Neuronal stem cell (in vitro differentiated cells): ENCODE measurements at regions not wholly inside any gene's neighbourhood (a gene's known extent, or its start where the extent isn't known, plus 50 kb on each side); places are given as distances from the start of the nearest gene placed in this dataset.
"Not testable (repeated sequence)": the region's sequence is repeated elsewhere in the genome, so short reads cannot be mapped to it uniquely, and the experiment has no call there.

ENCODE experiments used
- DNase-seq: peaks from one replicate; pipeline ENCODE4 v3.0.0-alpha.2; 2013; ENCODE audit warnings: low spot score
- H2AFZ ChIP-seq: one replicate; pipeline ENCODE4 v1.6.1; 2013; ENCODE audit warnings: mild to moderate bottlenecking, low read length, inconsistent platforms
- H2AK5ac ChIP-seq: 2 replicates; pipeline ENCODE4 v1.6.1; 2013; ENCODE audit warnings: low read depth, mild to moderate bottlenecking, inconsistent platforms, low read length, moderate library complexity, mixed read lengths
- H2BK120ac ChIP-seq: 2 replicates; pipeline ENCODE4 v1.6.1; 2013; ENCODE audit warnings: low read depth, mild to moderate bottlenecking, inconsistent platforms, low read length, moderate library complexity, mixed read lengths
- H2BK12ac ChIP-seq: one replicate; pipeline ENCODE4 v1.6.1; 2013; ENCODE audit warnings: low read length, inconsistent platforms
- H2BK15ac ChIP-seq: 2 replicates; pipeline ENCODE4 v1.6.1; 2013; ENCODE audit warnings: mild to moderate bottlenecking, low read length, inconsistent platforms, mixed read lengths
- H2BK5ac ChIP-seq: one replicate; pipeline ENCODE4 v1.6.1; 2013; ENCODE audit warnings: inconsistent platforms, mild to moderate bottlenecking, low read length, moderate library complexity
- H3K14ac ChIP-seq: one replicate; pipeline ENCODE4 v1.6.1; 2013; ENCODE audit warnings: low read length, inconsistent platforms
- H3K18ac ChIP-seq: 2 replicates; pipeline ENCODE4 v1.6.1; 2013; ENCODE audit warnings: low read length, inconsistent platforms
- H3K23ac ChIP-seq: 2 replicates; pipeline ENCODE4 v1.6.1; 2013; ENCODE audit warnings: low read depth, mild to moderate bottlenecking, mixed read lengths, low read length, inconsistent platforms; ENCODE audit not compliant: poor library complexity
- H3K27ac ChIP-seq: replicated peaks from 3 replicates; pipeline ENCODE4 v1.5.1; 2013; ENCODE audit warnings: low read length, inconsistent platforms
- H3K27me3 ChIP-seq, 3 experiments: 2 replicates each; pipeline ENCODE4 v1.6.1; 2013; ENCODE audit warnings: low read length in 3 of 3, mild to moderate bottlenecking in 2 of 3, inconsistent platforms in 1 of 3, low read depth in 1 of 3, mixed read lengths in 1 of 3, moderate library complexity in 1 of 3; ENCODE audit not compliant: control insufficient read depth in 3 of 3, insufficient read depth in 3 of 3
- H3K36me3 ChIP-seq, 2 donors: replicated peaks in 1 of 2; 2 replicates each; pipeline ENCODE4 v1.6.1; 2013; ENCODE audit warnings: low read length in 2 of 2; ENCODE audit not compliant: control insufficient read depth in 2 of 2, insufficient read depth in 2 of 2
- H3K4ac ChIP-seq: 2 replicates; pipeline ENCODE4 v1.6.1; 2013; ENCODE audit warnings: inconsistent platforms, mild to moderate bottlenecking, low read length, moderate library complexity
- H3K4me1 ChIP-seq, 2 donors: 1 replicate in 1 of 2; 2 replicates in 1 of 2; pipeline ENCODE4 v1.6.1; 2013; ENCODE audit warnings: low read length in 2 of 2, low read depth in 1 of 2; ENCODE audit not compliant: control insufficient read depth in 2 of 2, insufficient read depth in 1 of 2
- H3K4me2 ChIP-seq: one replicate; pipeline ENCODE4 v1.6.1; 2013; ENCODE audit warnings: mild to moderate bottlenecking, low read length, inconsistent platforms; ENCODE audit not compliant: insufficient read depth, poor library complexity, severe bottlenecking
- H3K4me3 ChIP-seq, 2 donors: 2 replicates each; pipeline ENCODE4 v1.5.1; 2013; ENCODE audit warnings: low read length in 2 of 2, mild to moderate bottlenecking in 2 of 2, inconsistent platforms in 1 of 2, moderate library complexity in 1 of 2
- H3K79me1 ChIP-seq: one replicate; pipeline ENCODE4 v1.6.1; 2013; ENCODE audit warnings: low read depth, mild to moderate bottlenecking, inconsistent platforms, low read length, moderate library complexity
- H3K9ac ChIP-seq: one replicate; pipeline ENCODE4 v1.6.1; 2013; ENCODE audit warnings: mild to moderate bottlenecking, low read depth, low read length, inconsistent platforms; ENCODE audit not compliant: poor library complexity
- H3K9me3 ChIP-seq, 2 donors: replicated peaks in 1 of 2; 2 replicates each; pipeline versions ENCODE3 to v1.6.1; 2013; ENCODE audit warnings: low read length in 2 of 2, mild to moderate bottlenecking in 2 of 2, inconsistent platforms in 1 of 2, low read depth in 1 of 2, mixed read lengths in 1 of 2, moderate library complexity in 1 of 2; ENCODE audit not compliant: control insufficient read depth in 2 of 2, insufficient read depth in 1 of 2
- H4K8ac ChIP-seq: one replicate; pipeline ENCODE4 v1.6.1; 2013; ENCODE audit warnings: low read depth, mild to moderate bottlenecking, inconsistent platforms, low read length, moderate library complexity
- H4K91ac ChIP-seq: one replicate; pipeline ENCODE4 v1.6.1; 2013; ENCODE audit warnings: low read length, low read depth, mild to moderate bottlenecking, inconsistent platforms; ENCODE audit not compliant: poor library complexity
- WGBS, 2 donors: extraction: QIAGEN DNeasy Blood & Tissue Kit; methylation state at CpG; one replicate each; pipeline ENCODE4 v1.1.7; 2013; ENCODE audit warnings: missing lambda C conversion rate in 2 of 2, mixed read lengths in 1 of 2; ENCODE audit not compliant: insufficient read length in 2 of 2, insufficient replicate concordance in 1 of 2; ENCODE audit errors: extremely low coverage in 2 of 2; 5-methylcytosine and 5-hydroxymethylcytosine counted together

DNA sequence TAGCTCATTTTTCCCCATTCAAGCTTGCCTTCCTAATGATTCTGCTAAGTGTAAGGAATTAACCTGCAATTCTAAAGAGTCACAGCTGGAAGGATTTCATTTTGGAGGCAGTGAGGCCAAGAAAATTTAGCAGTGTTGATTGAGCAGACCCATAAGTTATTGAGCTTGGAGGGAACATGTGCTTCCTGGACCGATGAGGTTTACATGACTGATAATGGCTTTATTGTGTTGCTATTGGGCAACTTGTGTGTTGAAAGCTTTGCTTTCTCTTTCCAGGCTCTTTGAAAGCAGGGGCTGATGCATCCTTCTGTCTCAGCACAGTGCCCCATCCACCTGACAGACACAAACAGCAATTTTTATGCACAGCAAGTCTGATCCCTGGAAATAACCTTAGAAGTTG, 398.9 kb upstream of the PCSK5 start:
- H4K8ac ChIP-seq: no peak overlapping the region
- DNase-seq: no peak
- H3K4me2 ChIP-seq: no peak overlapping the region

DNA sequence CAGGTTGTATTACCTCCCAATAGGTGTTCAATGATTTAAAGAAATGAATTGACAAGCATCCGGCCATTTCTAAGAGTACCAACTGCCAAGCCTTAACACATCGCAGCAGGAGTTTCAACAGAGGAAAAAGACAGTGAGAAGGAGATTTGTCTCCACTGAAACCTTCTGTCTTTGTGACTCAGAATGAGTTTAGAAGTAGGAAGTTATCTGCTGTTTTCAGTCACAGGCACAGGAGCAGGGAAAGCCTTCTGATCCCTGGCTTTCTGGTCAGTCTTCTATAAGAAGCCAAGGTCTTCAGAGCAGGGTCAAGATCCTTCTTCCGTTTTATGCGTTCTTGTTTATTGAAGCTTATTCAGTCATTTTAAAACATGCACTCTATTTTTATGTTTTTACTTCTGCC, 390.7 kb upstream of the PCSK5 start:
- H3K4me3 ChIP-seq: no peak overlapping the region
- no peak overlapping the region for H2BK15ac ChIP-seq
- no peak overlapping the region for H4K91ac ChIP-seq
- no peaks in the 10 kb centered on the region for H3K36me3 ChIP-seq
- H3K9me3 ChIP-seq: no peaks in the 10 kb centered on the region
- no peak overlapping the region for H2AFZ ChIP-seq
- no peak overlapping the region for H3K4me2 ChIP-seq
- H3K79me1 ChIP-seq: peaks cover 2% of the 10 kb centered on the region
- no CpG with 5 or more reads among the region's 4 CpGs for WGBS, 2 donors
- no peak overlapping the region for H3K18ac ChIP-seq
- no peak overlapping the region for H3K23ac ChIP-seq
- H2AK5ac ChIP-seq: no peak overlapping the region
- no peak overlapping the region for H3K4ac ChIP-seq
- H3K27ac ChIP-seq: no peak overlapping the region
- peaks cover 0 to 2% of the 10 kb centered on the region in 2 donors for H3K4me1 ChIP-seq
- no peak for DNase-seq
- no peak overlapping the region for H3K9ac ChIP-seq
- no peak overlapping the region for H2BK12ac ChIP-seq
- H4K8ac ChIP-seq: no peak overlapping the region
- H3K27me3 ChIP-seq: no peaks in the 10 kb centered on the region
- no peak overlapping the region for H2BK5ac ChIP-seq
- no peak overlapping the region for H2BK120ac ChIP-seq
- no peak overlapping the region for H3K14ac ChIP-seq

More for the DNA sequence above, 398.9 kb upstream of the PCSK5 start:
- H2BK120ac ChIP-seq: no peak overlapping the region
- no peak overlapping the region for H2BK15ac ChIP-seq
- H3K14ac ChIP-seq: no peak overlapping the region
- no CpG with 5 or more reads among the region's 1 CpG for WGBS, 2 donors
- H3K4me1 ChIP-seq: peaks cover 0 to 2% of the 10 kb centered on the region in 2 donors
- H3K18ac ChIP-seq: no peak overlapping the region
- no peak overlapping the region for H2BK12ac ChIP-seq
- no peak overlapping the region for H4K91ac ChIP-seq
- no peaks in the 10 kb centered on the region for H3K27me3 ChIP-seq
- H3K27ac ChIP-seq: no peak overlapping the region
- H3K23ac ChIP-seq: no peak overlapping the region
- no peak overlapping the region for H3K4ac ChIP-seq
- H2BK5ac ChIP-seq: no peak overlapping the region
- H3K9ac ChIP-seq: no peak overlapping the region
- no peaks in the 10 kb centered on the region for H3K9me3 ChIP-seq
- H3K4me3 ChIP-seq: no peak overlapping the region
- no peak overlapping the region for H2AFZ ChIP-seq
- H3K79me1 ChIP-seq: no peaks in the 10 kb centered on the region
- H3K36me3 ChIP-seq: no peaks in the 10 kb centered on the region
- no peak overlapping the region for H2AK5ac ChIP-seq

DNA sequence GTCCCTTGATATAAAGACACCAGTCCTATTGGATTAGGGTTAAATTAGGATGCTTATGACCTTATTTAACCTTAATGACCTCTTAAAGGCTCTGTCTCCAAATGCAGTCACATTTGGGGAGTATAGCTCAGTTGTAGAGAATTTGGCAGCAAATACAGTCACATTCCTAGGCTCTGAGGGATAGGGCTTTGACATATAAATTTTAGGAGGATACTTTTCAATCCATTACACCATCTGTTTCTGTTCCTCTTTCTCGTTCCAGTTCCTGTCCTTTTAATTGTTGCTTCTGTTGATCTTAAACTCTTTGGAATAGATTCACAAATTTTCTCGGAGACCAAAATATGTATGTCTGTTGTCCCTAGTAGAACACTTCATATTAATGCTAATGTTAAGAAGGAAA, 390.0 kb upstream of the PCSK5 start:
- Histone ChIP-seq H3K23ac (no peak overlapping the region), H3K36me3 (no peaks in the 10 kb centered on the region), H3K4ac (no peak overlapping the region), H3K9ac (no peak overlapping the region), H2BK15ac (no peak overlapping the region), H3K4me2 (no peak overlapping the region), H3K4me1 (peaks cover 0 to 2% of the 10 kb centered on the region in 2 donors), H2BK5ac (no peak overlapping the region), H4K91ac (no peak overlapping the region), H3K27ac (no peak overlapping the region), H2BK120ac (no peak overlapping the region), H2AFZ (no peak overlapping the region), H4K8ac (no peak overlapping the region), H3K4me3 (no peak overlapping the region), H3K27me3 (no peaks in the 10 kb centered on the region), H3K9me3 (no peaks in the 10 kb centered on the region), H3K18ac (no peak overlapping the region), H3K79me1 (peaks cover 2% of the 10 kb centered on the region), H2BK12ac (no peak overlapping the region), H3K14ac (no peak overlapping the region), H2AK5ac (no peak overlapping the region)
- no peak for DNase-seq
- WGBS, 2 donors: no CpG with 5 or more reads among the region's 2 CpGs

DNA sequence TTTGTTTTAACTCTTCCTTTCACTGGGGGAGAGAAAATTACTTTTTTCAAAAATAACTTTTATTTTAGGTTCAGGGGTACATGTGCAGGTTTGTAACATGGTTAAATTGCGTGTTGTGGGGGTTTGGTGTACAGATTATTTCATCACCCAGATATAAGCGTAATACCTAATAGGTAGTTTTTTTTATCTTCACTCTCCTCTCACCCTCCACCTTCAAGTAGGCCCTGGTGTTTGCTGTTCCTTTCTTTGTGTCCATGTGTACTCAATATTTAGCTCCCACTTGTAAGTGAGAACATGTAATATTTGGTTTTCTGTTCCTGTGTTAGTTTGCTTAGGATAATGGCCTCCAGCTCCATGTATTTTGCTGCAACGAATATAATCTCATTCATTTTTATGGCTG, 389.5 kb upstream of the PCSK5 start:
- not testable (repeated sequence) for H3K9me3 ChIP-seq, H3K18ac ChIP-seq, H3K79me1 ChIP-seq, H4K8ac ChIP-seq, H3K9ac ChIP-seq, H3K4me1 ChIP-seq, H3K4ac ChIP-seq, DNase-seq, H2BK5ac ChIP-seq, H3K4me2 ChIP-seq, H3K27ac ChIP-seq, H2BK15ac ChIP-seq, H3K4me3 ChIP-seq, H4K91ac ChIP-seq, H2AFZ ChIP-seq, H3K23ac ChIP-seq, H2BK120ac ChIP-seq, H3K14ac ChIP-seq, H2AK5ac ChIP-seq, H3K36me3 ChIP-seq, H2BK12ac ChIP-seq, H3K27me3 ChIP-seq
- WGBS, 2 donors: no CpG with 5 or more reads among the region's 3 CpGs
